ENCODE measurements at regions not wholly inside any gene's neighbourhood (a gene's known extent, or its start where the extent isn't known, plus 50 kb on each side); places are given as distances from the start of the nearest gene placed in this dataset.

GRCh38 chr20:58111310-58112016 is 117.0 kb downstream of the ANKRD60 start:
- Histone ChIP-seq H3K36me3 (replicated peaks) (no peaks in the 10 kb centered on the region), H3K4me3 (no peak overlapping the region), H3K27me3 (ENCODE audit: low read depth) (no peaks in the 10 kb centered on the region), H3K4me1 (no peaks in the 10 kb centered on the region), H3K9me3 (no peaks in the 10 kb centered on the region)
- in situ Hi-C loops (cut with MboI; ENCODE audit: low sequenced_read_pairs) = no loop called here
- DNase-seq (ENCODE audit: low spot score in 2 of 2) = no peak

GRCh38 chr20:58109918-58110635 is 118.4 kb downstream of the ANKRD60 start:
- no peaks in the 10 kb centered on the region for H3K36me3 ChIP-seq (replicated peaks)
- H3K4me1 ChIP-seq = no peaks in the 10 kb centered on the region
- H3K4me3 ChIP-seq = no peak overlapping the region
- no peaks in the 10 kb centered on the region for H3K27me3 ChIP-seq (ENCODE audit: low read depth)
- no peaks in the 10 kb centered on the region for H3K9me3 ChIP-seq
- DNase-seq (ENCODE audit: low spot score in 2 of 2) = no peak
- in situ Hi-C loops (cut with MboI; ENCODE audit: low sequenced_read_pairs) = no loop called here

GRCh38 chr20:58109126-58109880 is 119.2 kb downstream of the ANKRD60 start:
- no peak for DNase-seq (ENCODE audit: low spot score in 2 of 2)

GRCh38 chr20:58107533-58107932 is 120.9 kb downstream of the ANKRD60 start:
- Histone ChIP-seq H3K4me1 (no peaks in the 10 kb centered on the region), H3K4me3 (no peak overlapping the region), H3K36me3 (replicated peaks) (no peaks in the 10 kb centered on the region), H3K27me3 (ENCODE audit: low read depth) (peaks cover 7% of the 10 kb centered on the region), H3K9me3 (no peaks in the 10 kb centered on the region)
- in situ Hi-C loops (cut with MboI; ENCODE audit: low sequenced_read_pairs) = no loop called here
- DNase-seq (ENCODE audit: low spot score in 2 of 2) = no peak

More at GRCh38 chr20:58109126-58109880, 119.2 kb downstream of the ANKRD60 start:
- Histone ChIP-seq H3K27me3 (ENCODE audit: low read depth) (peaks cover 3% of the 10 kb centered on the region; the same call in 1 of the 2 replicates), H3K4me3 (no peak overlapping the region), H3K9me3 (no peaks in the 10 kb centered on the region), H3K36me3 (replicated peaks) (no peaks in the 10 kb centered on the region), H3K4me1 (no peaks in the 10 kb centered on the region)
- in situ Hi-C loops (cut with MboI; ENCODE audit: low sequenced_read_pairs) = no loop called here

GRCh38 chr20:58106143-58106750 is 122.2 kb downstream of the ANKRD60 start:
- no peaks in the 10 kb centered on the region for H3K36me3 ChIP-seq (replicated peaks)
- no peaks in the 10 kb centered on the region for H3K4me1 ChIP-seq
- H3K9me3 ChIP-seq = no peaks in the 10 kb centered on the region
- DNase-seq (ENCODE audit: low spot score in 2 of 2) = no peak
- no peak overlapping the region for H3K4me3 ChIP-seq
- in situ Hi-C loops (cut with MboI; ENCODE audit: low sequenced_read_pairs) = no loop called here
- peaks cover 7% of the 10 kb centered on the region for H3K27me3 ChIP-seq (ENCODE audit: low read depth)

- in situ Hi-C loops (cut with MboI; ENCODE audit: low sequenced_read_pairs) = no loop called here
- no peak for DNase-seq (ENCODE audit: low spot score in 2 of 2)
Observed at GRCh38 chr20:58103961-58104360, 124.5 kb downstream of the ANKRD60 start.

GRCh38 chr20:58103517-58103904 is 124.9 kb downstream of the ANKRD60 start:
- H3K27me3 ChIP-seq (ENCODE audit: low read depth) = peaks cover 7% of the 10 kb centered on the region
- DNase-seq (ENCODE audit: low spot score in 2 of 2) = no peak
- in situ Hi-C loops (cut with MboI; ENCODE audit: low sequenced_read_pairs) = no loop called here

More at GRCh38 chr20:58103961-58104360, 124.5 kb downstream of the ANKRD60 start:
- H3K36me3 ChIP-seq (replicated peaks) = no peaks in the 10 kb centered on the region
- H3K27me3 ChIP-seq (ENCODE audit: low read depth) = peaks cover 7% of the 10 kb centered on the region
- H3K4me3 ChIP-seq = no peak overlapping the region
- no peaks in the 10 kb centered on the region for H3K4me1 ChIP-seq
- H3K9me3 ChIP-seq = no peaks in the 10 kb centered on the region

GRCh38 chr20:58102744-58103516 is 125.5 kb downstream of the ANKRD60 start:
- Histone ChIP-seq H3K4me3 (no peak overlapping the region), H3K27me3 (ENCODE audit: low read depth) (peaks cover 7% of the 10 kb centered on the region), H3K36me3 (replicated peaks) (no peaks in the 10 kb centered on the region), H3K9me3 (no peaks in the 10 kb centered on the region), H3K4me1 (no peaks in the 10 kb centered on the region)
- DNase-seq (ENCODE audit: low spot score in 2 of 2) = no peak
- in situ Hi-C loops (cut with MboI; ENCODE audit: low sequenced_read_pairs) = no loop called here

More at GRCh38 chr20:58103517-58103904, 124.9 kb downstream of the ANKRD60 start:
- Histone ChIP-seq H3K9me3 (no peaks in the 10 kb centered on the region), H3K4me1 (no peaks in the 10 kb centered on the region), H3K4me3 (no peak overlapping the region), H3K36me3 (replicated peaks) (no peaks in the 10 kb centered on the region)

GRCh38 chr20:58102261-58102660 is 126.2 kb downstream of the ANKRD60 start:
- DNase-seq (ENCODE audit: low spot score in 2 of 2) = no peak
- no peak overlapping the region for H3K4me3 ChIP-seq
- peaks cover 7% of the 10 kb centered on the region for H3K27me3 ChIP-seq (ENCODE audit: low read depth)
- no peaks in the 10 kb centered on the region for H3K36me3 ChIP-seq (replicated peaks)
- H3K4me1 ChIP-seq = no peaks in the 10 kb centered on the region
- in situ Hi-C loops (cut with MboI; ENCODE audit: low sequenced_read_pairs) = no loop called here
- H3K9me3 ChIP-seq = no peaks in the 10 kb centered on the region

- DNase-seq (ENCODE audit: low spot score in 2 of 2) = no peak
- no peaks in the 10 kb centered on the region for H3K9me3 ChIP-seq
- no peak overlapping the region for H3K4me3 ChIP-seq
- no peaks in the 10 kb centered on the region for H3K36me3 ChIP-seq (replicated peaks)
- peaks cover 7% of the 10 kb centered on the region for H3K27me3 ChIP-seq (ENCODE audit: low read depth)
- in situ Hi-C loops (cut with MboI; ENCODE audit: low sequenced_read_pairs) = no loop called here
- no peaks in the 10 kb centered on the region for H3K4me1 ChIP-seq
Observed at GRCh38 chr20:58100731-58101356, 127.6 kb downstream of the ANKRD60 start.

- no peak overlapping the region for H3K4me3 ChIP-seq
- no peak for DNase-seq (ENCODE audit: low spot score in 2 of 2)
- no peaks in the 10 kb centered on the region for H3K9me3 ChIP-seq
- in situ Hi-C loops (cut with MboI; ENCODE audit: low sequenced_read_pairs) = no loop called here
- no peaks in the 10 kb centered on the region for H3K36me3 ChIP-seq (replicated peaks)
- peaks cover 7% of the 10 kb centered on the region for H3K27me3 ChIP-seq (ENCODE audit: low read depth)
- no peaks in the 10 kb centered on the region for H3K4me1 ChIP-seq
Observed at GRCh38 chr20:58099956-58100730, 128.3 kb downstream of the ANKRD60 start.

- DNase-seq (ENCODE audit: low spot score in 2 of 2) = no peak
- Histone ChIP-seq H3K4me1 (no peaks in the 10 kb centered on the region), H3K4me3 (no peak overlapping the region), H3K9me3 (no peaks in the 10 kb centered on the region), H3K36me3 (replicated peaks) (no peaks in the 10 kb centered on the region), H3K27me3 (ENCODE audit: low read depth) (peaks cover 6% of the 10 kb centered on the region)
- in situ Hi-C loops (cut with MboI; ENCODE audit: low sequenced_read_pairs) = no loop called here
Observed at GRCh38 chr20:58099291-58099935, 129.0 kb downstream of the ANKRD60 start.
